Activated naive CD4-positive, alpha-beta T cell treated with anti-CD3 and anti-CD28 coated beads, Interleukin-2, amount 10 ng/mL, durations not matched to agents 7 days and 5 days (primary cell): ENCODE measurements at regions not wholly inside any gene's neighbourhood (a gene's known extent, or its start where the extent isn't known, plus 50 kb on each side); places are given as distances from the start of the nearest gene placed in this dataset.
"Not testable (repeated sequence)": the region's sequence is repeated elsewhere in the genome, so short reads cannot be mapped to it uniquely, and the experiment has no call there.

ENCODE experiments used
- CTCF ChIA-PET: fragments of 350-600 bp; sonication (Branson Sonifier 250); formaldehyde crosslinking; loops from one replicate; lab custom pipeline; 2021; ENCODE audit warnings: antibody characterized with exemption; lab: Charles Lee
- DNase-seq: peaks from one replicate; pipeline ENCODE4 v3.0.0-alpha.2; 2020
- H3K27ac Mint-ChIP-seq: one replicate; pipeline ENCODE4 v1.8.0; 2021; ENCODE audit warnings: mild to moderate bottlenecking, moderate library complexity, mixed read lengths
- H3K27me3 Mint-ChIP-seq: one replicate; pipeline ENCODE4 v1.8.0; 2021; ENCODE audit warnings: mild to moderate bottlenecking, mixed read lengths
- H3K36me3 Mint-ChIP-seq: one replicate; pipeline ENCODE4 v1.8.0; 2021; ENCODE audit warnings: mixed read lengths
- H3K4me1 Mint-ChIP-seq: one replicate; pipeline ENCODE4 v1.8.0; 2021; ENCODE audit warnings: mixed read lengths
- H3K4me3 Mint-ChIP-seq: one replicate; pipeline ENCODE4 v1.8.0; 2021; ENCODE audit warnings: mild to moderate bottlenecking, moderate library complexity, mixed read lengths
- H3K9me3 Mint-ChIP-seq: one replicate; pipeline ENCODE4 v1.8.0; 2021; ENCODE audit warnings: mixed read lengths

- no peaks in the 10 kb centered on the region for H3K36me3 Mint-ChIP-seq
- CTCF ChIA-PET, result no interaction called here
- no peaks in the 10 kb centered on the region for H3K9me3 Mint-ChIP-seq
- no peaks in the 10 kb centered on the region for H3K27me3 Mint-ChIP-seq
- H3K27ac Mint-ChIP-seq, result no peak overlapping the region
- no peaks in the 10 kb centered on the region for H3K4me1 Mint-ChIP-seq
- no peak overlapping the region for H3K4me3 Mint-ChIP-seq
- DNase-seq, result no peak
These were observed 599.9 kb downstream of the CSNK1G3 start for GRCh38 chr5:124111886-124112285.

GRCh38 chr5:124110942-124111341 is 599.0 kb downstream of the CSNK1G3 start:
- H3K9me3 Mint-ChIP-seq, result no peaks in the 10 kb centered on the region
- no peak overlapping the region for H3K27ac Mint-ChIP-seq
- H3K36me3 Mint-ChIP-seq, result no peaks in the 10 kb centered on the region
- H3K4me3 Mint-ChIP-seq, result no peak overlapping the region
- no peak for DNase-seq
- CTCF ChIA-PET, result no interaction called here
- no peaks in the 10 kb centered on the region for H3K4me1 Mint-ChIP-seq
- H3K27me3 Mint-ChIP-seq, result no peaks in the 10 kb centered on the region

- no peaks in the 10 kb centered on the region for H3K4me1 Mint-ChIP-seq
- DNase-seq, result no peak
- H3K4me3 Mint-ChIP-seq, result no peak overlapping the region
- CTCF ChIA-PET, result no interaction called here
- no peaks in the 10 kb centered on the region for H3K36me3 Mint-ChIP-seq
- no peak overlapping the region for H3K27ac Mint-ChIP-seq
- H3K9me3 Mint-ChIP-seq, result no peaks in the 10 kb centered on the region
- no peaks in the 10 kb centered on the region for H3K27me3 Mint-ChIP-seq
These were observed 593.3 kb downstream of the CSNK1G3 start for GRCh38 chr5:124105326-124105725.

- CTCF ChIA-PET, result interaction anchor here (0.6 kb wide), 1 partner anchor 853 kb away, joined by 4 read pairs; no protein-coding TSS in a partner anchor
- Mint-ChIP-seq H3K27me3 (no peaks in the 10 kb centered on the region), H3K4me3 (no peak overlapping the region), H3K36me3 (no peaks in the 10 kb centered on the region), H3K27ac (no peak overlapping the region), H3K9me3 (no peaks in the 10 kb centered on the region), H3K4me1 (no peaks in the 10 kb centered on the region)
- no peak for DNase-seq
These were observed 592.8 kb downstream of the CSNK1G3 start for GRCh38 chr5:124104821-124105220.

GRCh38 chr5:124104344-124104743 is 592.4 kb downstream of the CSNK1G3 start:
- Mint-ChIP-seq H3K27ac (no peak overlapping the region), H3K9me3 (no peaks in the 10 kb centered on the region), H3K4me1 (no peaks in the 10 kb centered on the region), H3K27me3 (no peaks in the 10 kb centered on the region), H3K4me3 (no peak overlapping the region), H3K36me3 (no peaks in the 10 kb centered on the region)
- CTCF ChIA-PET, result interaction anchor here (0.6 kb wide), 1 partner anchor 854 kb away, joined by 4 read pairs; no protein-coding TSS in a partner anchor
- no peak for DNase-seq

DNA sequence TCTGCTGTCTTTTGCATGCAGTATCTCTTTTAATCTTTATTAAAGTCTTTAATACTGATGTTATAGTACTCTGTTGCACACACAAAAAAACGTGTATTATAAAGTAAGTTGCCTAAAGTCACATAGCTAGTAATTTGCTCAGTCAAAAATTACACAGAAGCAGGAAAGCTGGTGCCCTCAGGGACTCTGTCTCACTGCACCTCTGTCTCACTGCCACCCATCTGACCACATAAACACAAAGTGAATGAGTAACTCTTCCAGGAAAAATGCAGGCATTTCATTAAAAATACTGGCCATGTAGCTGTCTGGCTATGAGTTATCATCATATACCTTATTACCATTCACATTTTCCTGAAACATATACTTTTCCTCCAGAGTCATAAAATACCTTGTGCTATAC is 591.7 kb downstream of the CSNK1G3 start:
- Mint-ChIP-seq H3K36me3 (no peaks in the 10 kb centered on the region), H3K9me3 (no peaks in the 10 kb centered on the region), H3K4me3 (no peak overlapping the region), H3K4me1 (no peaks in the 10 kb centered on the region), H3K27ac (no peak overlapping the region), H3K27me3 (no peaks in the 10 kb centered on the region)
- CTCF ChIA-PET, result no interaction called here
- no peak for DNase-seq

DNA sequence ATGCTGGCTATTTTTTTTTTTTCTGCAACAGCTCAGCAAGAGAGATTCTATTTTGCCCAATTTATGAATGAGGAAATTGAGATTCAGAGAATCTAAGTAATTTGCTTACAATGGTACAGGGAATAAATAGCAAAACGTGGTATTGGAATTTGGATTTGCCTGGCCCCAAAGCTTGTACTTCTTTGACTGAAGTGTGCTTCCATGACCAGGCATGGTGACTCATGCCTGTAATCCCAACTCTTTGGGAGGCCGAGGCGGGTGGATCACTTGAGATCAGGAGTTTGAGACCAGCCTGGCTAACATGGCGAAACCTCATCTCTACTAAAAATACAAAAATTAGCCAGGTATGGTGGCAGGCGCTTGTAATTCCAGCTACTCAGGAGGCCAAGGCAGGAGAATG is 591.1 kb downstream of the CSNK1G3 start:
- H3K9me3 Mint-ChIP-seq, H3K4me1 Mint-ChIP-seq, H3K27me3 Mint-ChIP-seq, H3K27ac Mint-ChIP-seq, H3K36me3 Mint-ChIP-seq, CTCF ChIA-PET, DNase-seq, H3K4me3 Mint-ChIP-seq: not testable (repeated sequence)

GRCh38 chr5:124102486-124102885 is 590.5 kb downstream of the CSNK1G3 start:
- Mint-ChIP-seq H3K4me1 (no peaks in the 10 kb centered on the region), H3K9me3 (no peaks in the 10 kb centered on the region), H3K27me3 (no peaks in the 10 kb centered on the region), H3K27ac (no peak overlapping the region), H3K4me3 (no peak overlapping the region), H3K36me3 (no peaks in the 10 kb centered on the region)
- no peak for DNase-seq
- CTCF ChIA-PET, result no interaction called here

- no peaks in the 10 kb centered on the region for H3K36me3 Mint-ChIP-seq
- no peak for DNase-seq
These were observed 581.7 kb downstream of the CSNK1G3 start for GRCh38 chr5:124093658-124094057.

GRCh38 chr5:124090115-124090514 is 578.1 kb downstream of the CSNK1G3 start:
- Mint-ChIP-seq H3K36me3 (no peaks in the 10 kb centered on the region), H3K9me3 (no peaks in the 10 kb centered on the region), H3K4me3 (no peak overlapping the region), H3K4me1 (no peaks in the 10 kb centered on the region), H3K27ac (no peak overlapping the region), H3K27me3 (no peaks in the 10 kb centered on the region)
- CTCF ChIA-PET, result no interaction called here
- DNase-seq, result no peak

More at GRCh38 chr5:124093658-124094057, 581.7 kb downstream of the CSNK1G3 start:
- Mint-ChIP-seq H3K4me1 (no peaks in the 10 kb centered on the region), H3K9me3 (no peaks in the 10 kb centered on the region), H3K27me3 (no peaks in the 10 kb centered on the region), H3K4me3 (no peak overlapping the region), H3K27ac (no peak overlapping the region)
- CTCF ChIA-PET, result no interaction called here

GRCh38 chr5:124089578-124089977 is 577.6 kb downstream of the CSNK1G3 start:
- no peaks in the 10 kb centered on the region for H3K36me3 Mint-ChIP-seq
- CTCF ChIA-PET, result no interaction called here
- no peaks in the 10 kb centered on the region for H3K4me1 Mint-ChIP-seq
- H3K27me3 Mint-ChIP-seq, result no peaks in the 10 kb centered on the region
- H3K9me3 Mint-ChIP-seq, result no peaks in the 10 kb centered on the region
- no peak overlapping the region for H3K4me3 Mint-ChIP-seq
- H3K27ac Mint-ChIP-seq, result no peak overlapping the region
- no peak for DNase-seq

GRCh38 chr5:124088289-124089032 is 576.5 kb downstream of the CSNK1G3 start:
- no peaks in the 10 kb centered on the region for H3K36me3 Mint-ChIP-seq
- no peaks in the 10 kb centered on the region for H3K4me1 Mint-ChIP-seq
- H3K4me3 Mint-ChIP-seq, result no peak overlapping the region
- no peak overlapping the region for H3K27ac Mint-ChIP-seq
- H3K9me3 Mint-ChIP-seq, result no peaks in the 10 kb centered on the region
- no peak for DNase-seq
- H3K27me3 Mint-ChIP-seq, result no peaks in the 10 kb centered on the region
- CTCF ChIA-PET, result no interaction called here

- no peaks in the 10 kb centered on the region for H3K4me1 Mint-ChIP-seq
- DNase-seq, result no peak
- H3K36me3 Mint-ChIP-seq, result no peaks in the 10 kb centered on the region
- CTCF ChIA-PET, result no interaction called here
- no peaks in the 10 kb centered on the region for H3K9me3 Mint-ChIP-seq
- no peaks in the 10 kb centered on the region for H3K27me3 Mint-ChIP-seq
- no peak overlapping the region for H3K27ac Mint-ChIP-seq
- H3K4me3 Mint-ChIP-seq, result no peak overlapping the region
These were observed 575.8 kb downstream of the CSNK1G3 start for GRCh38 chr5:124087752-124088151.

GRCh38 chr5:124080256-124080655 is 568.3 kb downstream of the CSNK1G3 start:
- no peaks in the 10 kb centered on the region for H3K27me3 Mint-ChIP-seq
- CTCF ChIA-PET, result no interaction called here
- H3K4me1 Mint-ChIP-seq, result no peaks in the 10 kb centered on the region

GRCh38 chr5:124079062-124079461 is 567.1 kb downstream of the CSNK1G3 start:
- Mint-ChIP-seq H3K4me3 (no peak overlapping the region), H3K36me3 (no peaks in the 10 kb centered on the region), H3K4me1 (no peaks in the 10 kb centered on the region), H3K27me3 (no peaks in the 10 kb centered on the region), H3K27ac (no peak overlapping the region), H3K9me3 (peaks cover 6% of the 10 kb centered on the region)
- no peak for DNase-seq
- CTCF ChIA-PET, result no interaction called here

More at GRCh38 chr5:124080256-124080655, 568.3 kb downstream of the CSNK1G3 start:
- H3K9me3 Mint-ChIP-seq, result peaks cover 6% of the 10 kb centered on the region
- H3K27ac Mint-ChIP-seq, result no peak overlapping the region
- no peak overlapping the region for H3K4me3 Mint-ChIP-seq
- DNase-seq, result no peak
- no peaks in the 10 kb centered on the region for H3K36me3 Mint-ChIP-seq
